SU-DHL-6 (cell line): ENCODE measurements at regions not wholly inside any gene's neighbourhood (a gene's known extent, or its start where the extent isn't known, plus 50 kb on each side); places are given as distances from the start of the nearest gene placed in this dataset.

Experiments
- H2AFZ ChIP-seq: fragments of 200-600 bp; sonication (generic); 2 replicates; pipeline ENCODE4 v1.6.1; 2014; ENCODE audit warnings: low read depth, mild to moderate bottlenecking, moderate library complexity, mixed read lengths, antibody characterized with exemption, low read length; ENCODE audit not compliant: severe bottlenecking
- H3F3A ChIP-seq: fragments of 200-600 bp; shearing (Covaris generic); 2 replicates; pipeline ENCODE4 v1.6.0; 2016; ENCODE audit warnings: antibody characterized with exemption, mild to moderate bottlenecking; ENCODE audit not compliant: insufficient read depth
- H3K27ac ChIP-seq: fragments of 200-600 bp; sonication (generic); 2 replicates; pipeline ENCODE4 v1.5.1; 2016; ENCODE audit warnings: low read depth, mild to moderate bottlenecking, low read length, moderate library complexity, mixed read lengths
- H3K27me3 ChIP-seq: fragments of 200-600 bp; sonication (generic), shearing (Covaris generic); 2 replicates; pipeline ENCODE4 v1.6.0; 2014; ENCODE audit warnings: mild to moderate bottlenecking, low read length
- H3K36me3 ChIP-seq: fragments of 200-600 bp; sonication (generic); 2 replicates; pipeline ENCODE4 v1.6.1; 2014; ENCODE audit warnings: mild to moderate bottlenecking, low read length, mixed read lengths
- H3K4me2 ChIP-seq: fragments of 300-600, 200-600 bp; shearing (Covaris generic), sonication (generic); 2 replicates; pipeline ENCODE4 v1.6.0; 2014; ENCODE audit warnings: low read length, low read depth, mild to moderate bottlenecking; ENCODE audit not compliant: poor library complexity, severe bottlenecking
- H3K4me3 ChIP-seq: fragments of 200-600 bp; sonication (generic); 2 replicates; pipeline ENCODE4 v1.5.1; 2014; ENCODE audit warnings: antibody characterized with exemption, low read length, mild to moderate bottlenecking, mixed read lengths; ENCODE audit not compliant: insufficient read depth, poor library complexity, severe bottlenecking
- H3K79me2 ChIP-seq: fragments of 200-600 bp; sonication (generic); 2 replicates; pipeline ENCODE4 v1.6.1; 2014; ENCODE audit warnings: mild to moderate bottlenecking, low read length, moderate library complexity; ENCODE audit not compliant: insufficient read depth
- H3K9ac ChIP-seq: fragments of 200-600 bp; sonication (generic); 2 replicates; pipeline ENCODE4 v1.7.0; 2014; ENCODE audit warnings: mild to moderate bottlenecking, low read length
- H3K9me2 ChIP-seq: fragments of 200-600 bp; sonication (generic); replicated peaks from 2 replicates; pipeline ENCODE4 v1.6.1; 2014; ENCODE audit warnings: low read length; ENCODE audit not compliant: insufficient read depth
- H3K9me3 ChIP-seq: fragments of 200-600 bp; sonication (generic); 2 replicates; pipeline ENCODE4 v1.6.1; 2014; ENCODE audit warnings: low read length, mixed read lengths; ENCODE audit not compliant: insufficient read depth
- H4K20me1 ChIP-seq: fragments of 200-600 bp; sonication (generic); 2 replicates; pipeline ENCODE4 v1.6.1; 2014; ENCODE audit warnings: low read depth, mild to moderate bottlenecking, antibody characterized with exemption, low read length, moderate library complexity, mixed read lengths
- EZH2phosphoT487 ChIP-seq: fragments of 200-600 bp; sonication (generic), shearing (Covaris generic); conservative IDR thresholded peaks from 2 replicates; pipeline ENCODE4 v1.6.1; 2018; ENCODE audit warnings: mild to moderate bottlenecking, antibody characterized with exemption, low read length, moderate library complexity, mixed read lengths
- TF ChIP-seq, protein P1 (sequence below): fragments of 200-600 bp; sonication (generic); IDR thresholded peaks from one replicate; pipeline ENCODE4 v1.5.1; 2017; ENCODE audit warnings: antibody characterized with exemption, mild to moderate bottlenecking, low read length, moderate library complexity; ENCODE audit not compliant: insufficient read depth, poor library complexity, severe bottlenecking

DNA sequence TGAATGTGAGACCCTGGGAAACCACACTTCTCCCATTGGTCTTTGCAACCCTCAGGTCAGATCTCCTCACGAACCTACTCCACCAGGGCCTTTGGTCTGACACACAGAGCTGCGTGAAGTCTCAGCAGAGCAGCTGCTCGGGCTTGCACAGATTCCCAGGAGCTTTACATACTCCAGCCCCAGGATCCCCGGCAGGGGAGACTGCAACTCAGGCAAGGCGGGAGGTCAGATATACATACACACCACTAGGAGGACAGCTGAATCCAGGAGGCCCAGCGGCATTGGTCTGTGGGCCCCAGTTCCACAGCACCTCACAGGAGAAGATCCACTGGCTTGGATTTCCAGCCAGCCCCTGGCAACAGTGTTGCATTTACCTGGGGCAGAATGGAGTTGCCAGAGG is 239.2 kb downstream of the GPAM start:
- TF ChIP-seq, protein P1, sequence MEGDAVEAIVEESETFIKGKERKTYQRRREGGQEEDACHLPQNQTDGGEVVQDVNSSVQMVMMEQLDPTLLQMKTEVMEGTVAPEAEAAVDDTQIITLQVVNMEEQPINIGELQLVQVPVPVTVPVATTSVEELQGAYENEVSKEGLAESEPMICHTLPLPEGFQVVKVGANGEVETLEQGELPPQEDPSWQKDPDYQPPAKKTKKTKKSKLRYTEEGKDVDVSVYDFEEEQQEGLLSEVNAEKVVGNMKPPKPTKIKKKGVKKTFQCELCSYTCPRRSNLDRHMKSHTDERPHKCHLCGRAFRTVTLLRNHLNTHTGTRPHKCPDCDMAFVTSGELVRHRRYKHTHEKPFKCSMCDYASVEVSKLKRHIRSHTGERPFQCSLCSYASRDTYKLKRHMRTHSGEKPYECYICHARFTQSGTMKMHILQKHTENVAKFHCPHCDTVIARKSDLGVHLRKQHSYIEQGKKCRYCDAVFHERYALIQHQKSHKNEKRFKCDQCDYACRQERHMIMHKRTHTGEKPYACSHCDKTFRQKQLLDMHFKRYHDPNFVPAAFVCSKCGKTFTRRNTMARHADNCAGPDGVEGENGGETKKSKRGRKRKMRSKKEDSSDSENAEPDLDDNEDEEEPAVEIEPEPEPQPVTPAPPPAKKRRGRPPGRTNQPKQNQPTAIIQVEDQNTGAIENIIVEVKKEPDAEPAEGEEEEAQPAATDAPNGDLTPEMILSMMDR, result no peak
- no peak for TF ChIP-seq EZH2phosphoT487
- no peaks in the 10 kb centered on the region for H3K36me3 ChIP-seq
- no peak overlapping the region for H3K9ac ChIP-seq
- H3K79me2 ChIP-seq, result no peaks in the 10 kb centered on the region
- no peaks in the 10 kb centered on the region for H3K9me2 ChIP-seq
- H3F3A ChIP-seq, result no peaks in the 10 kb centered on the region
- H3K9me3 ChIP-seq, result no peaks in the 10 kb centered on the region
- no peaks in the 10 kb centered on the region for H3K27me3 ChIP-seq
- H3K4me3 ChIP-seq, result no peak overlapping the region
- H3K4me2 ChIP-seq, result no peak overlapping the region
- H2AFZ ChIP-seq, result no peak overlapping the region
- no peak overlapping the region for H3K27ac ChIP-seq
- no peaks in the 10 kb centered on the region for H4K20me1 ChIP-seq

DNA sequence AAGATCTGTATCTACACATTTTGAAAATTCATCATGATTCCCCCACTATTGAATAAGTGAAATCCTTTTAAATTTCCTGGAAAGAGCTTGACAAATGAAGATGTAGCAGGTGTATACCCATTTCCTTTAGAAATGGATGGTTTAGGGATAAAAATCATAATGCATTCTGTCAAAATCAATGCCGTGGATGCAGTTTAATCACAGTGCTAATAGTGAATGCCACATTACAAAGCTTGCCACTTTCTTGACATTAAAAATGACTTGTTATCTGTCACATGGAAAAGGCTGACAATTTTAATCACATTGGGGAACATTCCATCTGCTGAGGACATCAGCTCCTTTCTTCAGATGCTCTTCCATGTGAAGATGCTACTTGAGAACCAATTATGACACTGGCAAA is 229.6 kb downstream of the GPAM start:
- TF ChIP-seq, protein P1, result no peak
- no peak for TF ChIP-seq EZH2phosphoT487
- Histone ChIP-seq H3F3A (no peaks in the 10 kb centered on the region), H3K4me2 (no peak overlapping the region), H3K4me3 (no peak overlapping the region), H3K9me3 (no peaks in the 10 kb centered on the region), H3K36me3 (no peaks in the 10 kb centered on the region), H3K9me2 (no peaks in the 10 kb centered on the region), H4K20me1 (no peaks in the 10 kb centered on the region), H2AFZ (no peak overlapping the region), H3K79me2 (no peaks in the 10 kb centered on the region), H3K9ac (no peak overlapping the region), H3K27me3 (no peaks in the 10 kb centered on the region), H3K27ac (no peak overlapping the region)

DNA sequence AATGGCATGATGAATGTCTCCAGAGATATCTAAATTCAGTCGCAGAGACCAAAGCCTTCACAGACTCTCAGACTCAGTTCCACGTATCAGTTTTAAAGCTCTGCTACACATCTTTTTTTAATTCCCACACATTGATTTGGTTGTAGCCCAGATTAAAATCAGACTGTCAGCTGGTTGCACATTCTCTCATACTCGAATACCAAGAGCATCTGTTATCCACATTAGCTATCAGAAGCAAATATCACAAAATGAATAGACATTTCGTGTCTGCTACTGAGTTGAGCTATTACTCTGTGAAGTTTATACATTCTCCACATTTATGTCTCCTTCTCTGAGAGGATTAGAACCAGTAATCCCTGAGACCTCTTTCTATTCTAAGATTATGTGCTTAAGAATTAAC is 229.2 kb downstream of the GPAM start:
- no peak overlapping the region for H3K4me2 ChIP-seq
- H3K79me2 ChIP-seq, result no peaks in the 10 kb centered on the region
- H3K4me3 ChIP-seq, result no peak overlapping the region
- no peaks in the 10 kb centered on the region for H3K9me3 ChIP-seq
- H3K9ac ChIP-seq, result no peak overlapping the region
- H3K27ac ChIP-seq, result no peak overlapping the region
- no peaks in the 10 kb centered on the region for H3K36me3 ChIP-seq
- H3F3A ChIP-seq, result no peaks in the 10 kb centered on the region
- no peaks in the 10 kb centered on the region for H4K20me1 ChIP-seq
- H3K27me3 ChIP-seq, result no peaks in the 10 kb centered on the region
- TF ChIP-seq, protein P1, result no peak
- no peak for TF ChIP-seq EZH2phosphoT487
- H3K9me2 ChIP-seq, result no peaks in the 10 kb centered on the region
- no peak overlapping the region for H2AFZ ChIP-seq

DNA sequence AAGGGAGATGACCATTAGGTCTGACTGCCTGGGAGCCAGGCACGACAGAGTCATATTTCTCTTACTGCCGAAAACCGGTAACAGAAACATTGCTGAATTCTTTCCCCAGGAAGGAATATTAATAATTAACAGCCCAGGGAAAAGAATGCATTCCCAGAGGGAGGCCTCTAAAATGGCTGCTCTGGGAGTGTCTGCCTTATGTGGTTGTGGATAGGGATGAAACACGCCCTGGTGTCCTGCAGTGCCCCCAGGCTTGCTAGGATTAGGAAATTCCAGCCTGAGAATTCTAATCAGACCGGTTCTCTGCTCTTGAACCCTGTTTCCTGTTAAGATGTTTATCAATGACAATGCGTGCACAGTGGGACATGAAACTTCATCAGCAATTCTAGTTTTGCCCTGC is 226.7 kb downstream of the GPAM start:
- Histone ChIP-seq H3K9me3 (no peaks in the 10 kb centered on the region), H3K4me3 (no peak overlapping the region), H3K27me3 (no peaks in the 10 kb centered on the region), H3K9ac (no peak overlapping the region), H3K4me2 (no peak overlapping the region), H4K20me1 (no peaks in the 10 kb centered on the region), H3K27ac (no peak overlapping the region), H3K36me3 (no peaks in the 10 kb centered on the region), H2AFZ (no peak overlapping the region), H3K79me2 (no peaks in the 10 kb centered on the region), H3F3A (no peaks in the 10 kb centered on the region), H3K9me2 (no peaks in the 10 kb centered on the region)
- TF ChIP-seq EZH2phosphoT487, result no peak
